SK-N-MC (cell line): ENCODE measurements at regions not wholly inside any gene's neighbourhood (a gene's known extent, or its start where the extent isn't known, plus 50 kb on each side); places are given as distances from the start of the nearest gene placed in this dataset.

Source experiments
- EZH2 ChIP-seq: fragments of 200-600 bp; sonication (generic); IDR thresholded peaks from one replicate; pipeline ENCODE4 v1.6.1; 2017; ENCODE audit warnings: antibody characterized with exemption
- POLR2AphosphoS5 ChIP-seq: IDR thresholded peaks from 2 replicates; pipeline ENCODE4 v1.6.1; 2012; ENCODE audit warnings: mild to moderate bottlenecking, low read depth, low read length, borderline replicate concordance

GRCh38 chr2:6078414-6078813 lies 386.2 kb downstream of the SOX11 start:
- TF ChIP-seq EZH2 (no peak), POLR2AphosphoS5 (no peak)
